K562 (cell line): ENCODE measurements at regions not wholly inside any gene's neighbourhood (a gene's known extent, or its start where the extent isn't known, plus 50 kb on each side); places are given as distances from the start of the nearest gene placed in this dataset.

Experiments used
- ATAC-seq: fragments of 200-7000 bp; cut with Tn5 transposase; 3 replicates; pipeline ENCODE4 v1.9.1; 2020; ENCODE audit warnings: moderate library complexity
- BruUV-seq: library from RNA; stranded (reverse); fragments of 400-500 nt; replicated peaks from 2 replicates; lab custom pipeline; 2021; lab: Mats Ljungman, UMichigan
- CTCF ChIA-PET: fragments of 300-600 bp; formaldehyde crosslinking; extraction: SDS; loops from one replicate; lab custom pipeline; 2021; ENCODE audit warnings: low intra/inter-chr PET ratio; lab: Yijun Ruan, JAX
- POLR2A ChIA-PET: fragments of 300-600, 350-650 bp; sonication (Branson Sonifier 250); formaldehyde crosslinking; extraction: SDS; loops from one replicate; lab custom pipeline; 2021; ENCODE audit warnings: antibody characterized with exemption, inconsistent platforms; lab: Yijun Ruan, JAX
- DNase-seq, 4 experiments: peaks; one replicate each; pipeline versions ENCODE4 v3.0.0 to v3.0.0-alpha.2; 2011 to 2018; ENCODE audit warnings: low spot score in 3 of 4, mixed read lengths in 3 of 4; ENCODE audit errors: extremely low read depth in 1 of 4
- FAIRE-seq: peaks from 2 replicates; lab custom pipeline; 2011; peaks lifted over from hg19 to GRCh38; lab: Jason Lieb, UNC
- H2AFZ ChIP-seq: 2 replicates; pipeline ENCODE4 v1.6.0; 2011; ENCODE audit warnings: low read depth, low read length, control low read depth, inconsistent platforms
- H3K27ac ChIP-seq: fragments of 200-600 bp; 3 replicates; pipeline ENCODE4 v1.8.0; 2011; ENCODE audit warnings: low read depth, mild to moderate bottlenecking, control low read depth, inconsistent platforms, low read length, moderate library complexity, mixed read lengths; ENCODE audit errors: extremely low read depth
- H3K27me3 ChIP-seq, 2 experiments: fragments of 300-600 bp in 1 of 2; 2 replicates in 1 of 2; 3 replicates in 1 of 2; pipeline versions ENCODE4 v1.6.0 to v1.8.0; 2011; ENCODE audit warnings: inconsistent platforms in 2 of 2, low read length in 2 of 2, mild to moderate bottlenecking in 1 of 2, mixed read lengths in 1 of 2, moderate library complexity in 1 of 2; ENCODE audit not compliant: control insufficient read depth in 2 of 2, insufficient read depth in 2 of 2
- H3K36me3 ChIP-seq: fragments of 300-600 bp; 3 replicates; pipeline ENCODE4 v1.8.0; 2011; ENCODE audit warnings: mild to moderate bottlenecking, low read length, inconsistent platforms; ENCODE audit not compliant: control insufficient read depth, insufficient read depth
- H3K4me1 ChIP-seq, 2 experiments: fragments of 200-600 bp in 1 of 2; replicated peaks in 1 of 2; 2 replicates in 1 of 2; 3 replicates in 1 of 2; pipeline versions ENCODE4 v1.5.1 to v1.8.0; 2011; ENCODE audit warnings: inconsistent platforms in 2 of 2, low read length in 2 of 2, mild to moderate bottlenecking in 1 of 2, mixed read lengths in 1 of 2, moderate library complexity in 1 of 2; ENCODE audit not compliant: control insufficient read depth in 2 of 2, insufficient read depth in 2 of 2
- H3K4me2 ChIP-seq: 2 replicates; pipeline ENCODE4 v1.6.1; 2011; ENCODE audit warnings: low read length, control low read depth, inconsistent platforms, mixed read lengths; ENCODE audit not compliant: insufficient read depth
- H3K4me3 ChIP-seq: fragments of 200-600 bp; sonication (generic), shearing (Covaris generic); 2 replicates; pipeline ENCODE4 v1.5.1; 2016; ENCODE audit warnings: control low read depth, inconsistent platforms
- H3K79me2 ChIP-seq: fragments of 200-600 bp; 3 replicates; pipeline ENCODE4 v1.8.0; 2011; ENCODE audit warnings: low read length, inconsistent platforms; ENCODE audit not compliant: control insufficient read depth, insufficient read depth
- H3K9ac ChIP-seq, 2 experiments: 2 replicates each; pipeline versions ENCODE4 v1.6.0 to v1.6.1; 2011; ENCODE audit warnings: low read depth in 2 of 2, low read length in 2 of 2, control low read depth in 1 of 2, inconsistent platforms in 1 of 2, mild to moderate bottlenecking in 1 of 2, mixed read lengths in 1 of 2; ENCODE audit not compliant: insufficient read depth in 1 of 2
- H3K9me1 ChIP-seq: one replicate; pipeline ENCODE4 v1.6.0; 2011; ENCODE audit warnings: inconsistent platforms, mild to moderate bottlenecking, low read length, moderate library complexity; ENCODE audit not compliant: control insufficient read depth, insufficient read depth
- H3K9me3 ChIP-seq: replicated peaks from 2 replicates; pipeline ENCODE4 v1.5.1; 2011; ENCODE audit warnings: low read depth, low read length, inconsistent platforms; ENCODE audit not compliant: control insufficient read depth, insufficient read depth
- H4K20me1 ChIP-seq: replicated peaks from 2 replicates; pipeline ENCODE4 v1.6.1; 2011; ENCODE audit warnings: low read length, inconsistent platforms, mixed read lengths; ENCODE audit not compliant: control insufficient read depth, insufficient read depth
- CHCHD3 ChIP-seq: fragments of 250-450 bp; sonication (Bioruptor Pico); IDR thresholded peaks from 2 replicates; pipeline ENCODE4 v2.1.2; 2022; ENCODE audit warnings: mild to moderate bottlenecking
- FIP1L1 ChIP-seq: fragments of 200-400 bp; formaldehyde crosslinking; IDR thresholded peaks from 2 replicates; pipeline ENCODE4 v1.6.1; 2018; ENCODE audit warnings: mild to moderate bottlenecking, low read depth, low read length; ENCODE audit not compliant: poor library complexity, severe bottlenecking
- GABPB2 ChIP-seq: fragments of 250-450 bp; sonication (Bioruptor Pico); conservative IDR thresholded peaks from 2 replicates; pipeline ENCODE4 v1.5.1; 2021; ENCODE audit warnings: mild to moderate bottlenecking
- GTF3C2 ChIP-seq: IDR thresholded peaks from 3 replicates; pipeline ENCODE4 v1.6.1; 2011; ENCODE audit warnings: borderline replicate concordance, mild to moderate bottlenecking, moderate library complexity; ENCODE audit not compliant: insufficient read length; ENCODE audit errors: extremely low read depth
- KLF16 ChIP-seq: IDR thresholded peaks from 2 replicates; pipeline ENCODE4 v1.6.1; 2016; ENCODE audit warnings: antibody characterized with exemption
- MEF2A ChIP-seq: IDR thresholded peaks from 2 replicates; pipeline ENCODE4 v1.6.1; 2011; ENCODE audit warnings: low read depth, mild to moderate bottlenecking, low read length, moderate library complexity; ENCODE audit not compliant: control insufficient read depth
- NR2C1 ChIP-seq, 2 experiments: fragments of 450-650 bp; IDR thresholded peaks; 2 replicates each; pipeline ENCODE4 v1.6.1; 2017; ENCODE audit warnings: mild to moderate bottlenecking in 2 of 2, antibody characterized with exemption in 1 of 2, inconsistent platforms in 1 of 2, missing compliant biosample characterization in 1 of 2, missing genetic modification characterization in 1 of 2
- RFX7 ChIP-seq: fragments of 250-450 bp; sonication (Bioruptor Pico); IDR thresholded peaks from 2 replicates; pipeline ENCODE4 v1.5.1; 2021; ENCODE audit warnings: mild to moderate bottlenecking
- SMARCE1 ChIP-seq: fragments of 450-650 bp; IDR thresholded peaks from 2 replicates; pipeline ENCODE4 v1.7.1; 2016; ENCODE audit warnings: mild to moderate bottlenecking
- SMC3 ChIP-seq: conservative IDR thresholded peaks from 2 replicates; pipeline ENCODE4 v1.6.1; 2011; ENCODE audit warnings: low read depth, low read length, improper control_type of control experiment; ENCODE audit not compliant: insufficient read depth
- YY1 ChIP-seq, 3 experiments: IDR thresholded peaks; 2 replicates each; pipeline ENCODE4 v1.6.1; 2011; ENCODE audit warnings: low read length in 2 of 3, mild to moderate bottlenecking in 2 of 3, moderate library complexity in 2 of 3, borderline replicate concordance in 1 of 3, control low read depth in 1 of 3, low read depth in 1 of 3; ENCODE audit not compliant: insufficient read depth in 3 of 3, insufficient replicate concordance in 2 of 3, control insufficient read depth in 1 of 3, insufficient read length in 1 of 3; ENCODE audit errors: extremely low read depth in 1 of 3
- ZC3H11A ChIP-seq: IDR thresholded peaks from 2 replicates; pipeline ENCODE4 v1.6.1; 2012; ENCODE audit warnings: low read depth, low read length, improper control_type of control experiment
- ZNF354B ChIP-seq: fragments of 250-450 bp; sonication (Bioruptor Pico); IDR thresholded peaks from 2 replicates; pipeline ENCODE4 v1.4.0; 2020
- ZNF77 ChIP-seq: fragments of 250-450 bp; sonication (Bioruptor Pico); IDR thresholded peaks from 2 replicates; pipeline ENCODE4 v1.5.0; 2020
- in situ Hi-C: fragments of 300-500 bp; cut with MboI; formaldehyde crosslinking; loops from 4 replicates; pipeline ENCODE4 v1.15.0; 2018; ENCODE audit warnings: inconsistent platforms, mixed read lengths
- intact Hi-C: fragments of 100-400 bp; cut with micrococcal nuclease; formaldehyde crosslinking; loops from 2 replicates; pipeline ENCODE4 v1.14.2; 2022

GRCh38 chr1:56401191-56401590 is 178.2 kb downstream of the PLPP3 start (continued):
- TF ChIP-seq GTF3C2: no peak
- TF ChIP-seq GABPB2 (CRISPR knock-in tag): no peak
- no peak for TF ChIP-seq FIP1L1

- Histone ChIP-seq H2AFZ (no peak overlapping the region), H3K27me3 (no peaks in the 10 kb centered on the region; a peak in 1 of 5 replicates), H3K9me3 (no peaks in the 10 kb centered on the region), H3K27ac (no peak overlapping the region), H3K4me1 (no peaks in the 10 kb centered on the region), H3K4me2 (no peak overlapping the region), H3K9ac (no peak overlapping the region), H3K9me1 (no peaks in the 10 kb centered on the region), H3K36me3 (no peaks in the 10 kb centered on the region), H3K79me2 (no peaks in the 10 kb centered on the region), H3K4me3 (no peak overlapping the region), H4K20me1 (no peaks in the 10 kb centered on the region)
- ChIA-PET POLR2A (interaction anchor here (0.7 kb wide), 1 partner anchor 451 kb away, joined by 3 read pairs; no protein-coding TSS in a partner anchor), CTCF (no interaction called here)
- FAIRE-seq: no peak
- TF ChIP-seq RFX7 (CRISPR knock-in tag) (no peak), YY1 (IDR thresholded peaks at IDR 0.05; ENCODE audit: borderline replicate concordance in 1 of 3, control insufficient read depth in 1 of 3, extremely low read depth in 1 of 3, insufficient read depth in 3 of 3, insufficient read length in 1 of 3, insufficient replicate concordance in 2 of 3, low read depth in 1 of 3, low read length in 2 of 3) (no peak), KLF16 (no peak), CHCHD3 (CRISPR knock-in tag) (no peak), SMARCE1 (no peak), ZC3H11A (no peak), MEF2A (no peak), SMC3 (no peak), NR2C1 (IDR thresholded peaks at IDR 0.05) (no peak), NR2C1 (tag; IDR thresholded peaks at IDR 0.05) (no peak), ZNF354B (CRISPR knock-in tag) (no peak), ZNF77 (CRISPR knock-in tag) (no peak)
- no peak for ATAC-seq
- in situ Hi-C loops: no loop called here
- intact Hi-C loops: no loop called here
- BruUV-seq: no TSS peak
- no peak for DNase-seq
These were observed 178.8 kb downstream of the PLPP3 start for GRCh38 chr1:56400526-56400925.
